HTR-8/SVneo (cell line): ENCODE measurements at regions not wholly inside any gene's neighbourhood (a gene's known extent, or its start where the extent isn't known, plus 50 kb on each side); places are given as distances from the start of the nearest gene placed in this dataset.
"Not testable (repeated sequence)": the region's sequence is repeated elsewhere in the genome, so short reads cannot be mapped to it uniquely, and the experiment has no call there.

Experiments used
- DNase-seq: peaks from one replicate; pipeline ENCODE4 v3.0.0; 2011; ENCODE audit warnings: low spot score, mixed read lengths; ENCODE audit not compliant: insufficient read length
- FAIRE-seq: peaks from 2 replicates; lab custom pipeline; 2011; peaks lifted over from hg19 to GRCh38; lab: Jason Lieb, UNC

DNA sequence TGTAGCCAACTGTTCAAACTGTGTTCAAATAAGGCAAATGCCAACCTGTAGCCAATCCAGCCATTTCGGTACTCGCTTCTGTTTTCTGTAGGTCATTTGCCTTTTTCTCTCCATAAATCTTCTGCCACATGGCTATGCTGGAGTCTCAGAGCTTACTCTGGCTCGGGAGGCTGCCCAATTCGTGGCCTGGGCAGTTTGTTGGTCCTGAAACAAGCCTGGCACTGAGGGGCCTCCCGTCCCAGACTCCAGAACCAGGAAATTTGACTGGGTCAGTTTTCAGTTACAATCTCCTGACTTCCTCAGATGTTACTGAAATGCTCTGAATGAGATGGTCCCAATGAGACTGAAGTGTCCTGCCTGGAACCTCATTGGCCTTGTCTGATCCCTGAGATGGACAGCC, 120.8 kb upstream of the NPAS2 start:
- DNase-seq (no peak), FAIRE-seq (no peak)

DNA sequence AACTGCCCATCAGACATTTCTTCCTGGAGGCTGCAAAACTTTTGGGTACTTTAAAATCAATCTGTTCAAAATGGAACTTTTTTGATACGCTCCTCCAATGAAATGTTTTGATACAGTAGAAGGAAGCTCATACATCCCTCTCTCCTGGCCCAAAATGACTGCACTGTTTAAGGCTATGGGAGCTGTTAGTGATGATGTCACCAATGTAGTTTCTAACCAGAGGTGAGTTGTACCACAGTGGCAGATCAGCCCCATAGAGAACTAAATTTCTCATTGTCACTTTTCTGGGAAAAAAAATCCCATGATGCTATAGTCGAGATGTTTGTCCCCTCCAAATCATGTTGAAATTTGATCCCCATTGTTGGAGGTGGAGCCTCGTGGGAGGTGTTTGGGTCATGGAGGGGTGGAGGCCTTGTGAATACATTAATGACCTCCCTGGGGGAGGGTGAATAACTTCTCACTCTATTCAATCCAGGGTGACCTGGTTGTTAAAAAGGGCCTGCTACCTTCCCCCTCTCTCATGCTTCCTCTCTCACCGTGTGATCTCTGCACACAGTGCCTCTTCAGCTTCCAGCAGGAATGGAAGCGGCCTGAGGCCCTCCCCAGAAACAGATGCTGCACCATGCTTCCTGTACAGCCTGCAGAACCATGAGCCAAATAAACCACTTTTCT, 117.4 kb upstream of the NPAS2 start:
- no peak for DNase-seq
- no peak for FAIRE-seq

DNA sequence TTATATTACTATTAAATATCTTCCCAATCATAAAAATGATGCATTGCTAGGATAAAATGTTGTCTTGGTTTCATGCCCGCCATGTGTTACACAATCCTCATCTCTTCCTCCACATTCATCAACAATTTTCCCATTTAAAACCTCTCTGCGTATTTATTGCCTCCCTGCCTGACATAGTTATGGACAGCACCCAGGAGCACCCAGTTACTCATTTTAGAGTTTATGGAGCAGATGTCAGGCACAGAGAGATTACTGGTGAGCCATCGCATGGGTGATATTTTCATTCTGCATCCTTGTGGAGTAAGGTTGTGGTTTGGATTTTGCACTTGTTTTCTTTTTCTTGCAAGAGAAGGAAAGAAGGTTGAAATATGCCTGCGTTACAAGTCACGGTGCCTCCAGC, 116.7 kb upstream of the NPAS2 start:
- no peak for FAIRE-seq
- no peak for DNase-seq

DNA sequence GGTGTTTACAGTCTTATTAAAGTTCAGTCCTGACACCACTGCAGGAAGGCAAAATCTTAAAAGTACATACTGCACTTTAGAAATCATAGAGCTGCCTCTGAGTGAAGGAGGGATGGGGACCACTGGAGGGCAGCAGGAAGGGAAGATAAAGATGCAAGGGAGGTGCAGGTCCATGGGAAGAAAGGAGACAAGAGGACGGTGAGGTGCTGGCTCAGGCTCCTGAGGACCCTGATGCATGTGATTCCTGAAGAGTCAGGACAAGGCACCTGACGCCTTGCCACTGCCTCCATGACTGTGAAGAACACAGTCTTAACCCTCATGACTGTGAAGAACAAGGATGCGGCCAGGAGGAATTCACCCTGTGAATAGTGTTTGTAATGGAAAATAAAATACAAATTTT, 116.2 kb upstream of the NPAS2 start:
- no peak for FAIRE-seq
- DNase-seq = no peak

DNA sequence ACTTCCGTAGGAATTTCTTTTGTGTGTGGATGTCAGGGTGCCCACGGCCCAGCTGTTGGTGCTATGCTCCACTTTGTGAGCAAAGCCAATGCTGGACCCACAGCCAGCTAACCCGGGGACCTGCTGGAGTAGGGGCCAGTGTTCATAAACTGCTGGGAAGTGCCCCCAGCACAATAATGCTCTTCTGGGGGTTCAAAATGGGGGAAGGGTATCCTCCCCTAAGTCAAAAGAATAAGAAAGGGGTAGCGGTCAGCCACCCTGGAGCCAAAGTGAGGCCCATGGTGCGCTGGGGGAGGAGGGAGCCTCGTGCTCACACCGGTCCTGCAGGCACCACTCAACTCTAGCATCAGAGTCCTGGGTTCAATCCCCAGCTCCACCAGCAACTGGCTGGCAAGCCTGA, 115.8 kb upstream of the NPAS2 start:
- FAIRE-seq (no peak), DNase-seq (no peak)

DNA sequence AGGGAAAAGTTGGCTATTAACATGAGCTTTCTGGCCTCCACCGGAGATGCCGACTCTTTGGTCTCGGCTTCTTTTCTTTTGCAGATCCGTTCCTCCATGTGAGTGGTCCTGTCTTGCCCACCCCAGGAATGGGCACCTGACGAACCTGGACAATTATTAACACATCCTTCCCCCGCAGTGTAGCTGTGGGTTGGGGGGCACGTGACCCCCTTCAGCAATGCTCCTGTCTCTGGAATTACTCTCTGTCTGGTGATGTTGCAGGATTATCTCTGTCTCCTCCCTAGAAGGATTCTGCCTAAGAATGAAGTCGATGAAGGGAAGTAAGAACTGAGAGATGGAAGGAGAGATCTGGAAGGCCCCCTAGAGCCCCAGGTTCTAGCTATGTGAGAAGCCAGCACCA, 115.2 kb upstream of the NPAS2 start:
- no peak for FAIRE-seq

DNA sequence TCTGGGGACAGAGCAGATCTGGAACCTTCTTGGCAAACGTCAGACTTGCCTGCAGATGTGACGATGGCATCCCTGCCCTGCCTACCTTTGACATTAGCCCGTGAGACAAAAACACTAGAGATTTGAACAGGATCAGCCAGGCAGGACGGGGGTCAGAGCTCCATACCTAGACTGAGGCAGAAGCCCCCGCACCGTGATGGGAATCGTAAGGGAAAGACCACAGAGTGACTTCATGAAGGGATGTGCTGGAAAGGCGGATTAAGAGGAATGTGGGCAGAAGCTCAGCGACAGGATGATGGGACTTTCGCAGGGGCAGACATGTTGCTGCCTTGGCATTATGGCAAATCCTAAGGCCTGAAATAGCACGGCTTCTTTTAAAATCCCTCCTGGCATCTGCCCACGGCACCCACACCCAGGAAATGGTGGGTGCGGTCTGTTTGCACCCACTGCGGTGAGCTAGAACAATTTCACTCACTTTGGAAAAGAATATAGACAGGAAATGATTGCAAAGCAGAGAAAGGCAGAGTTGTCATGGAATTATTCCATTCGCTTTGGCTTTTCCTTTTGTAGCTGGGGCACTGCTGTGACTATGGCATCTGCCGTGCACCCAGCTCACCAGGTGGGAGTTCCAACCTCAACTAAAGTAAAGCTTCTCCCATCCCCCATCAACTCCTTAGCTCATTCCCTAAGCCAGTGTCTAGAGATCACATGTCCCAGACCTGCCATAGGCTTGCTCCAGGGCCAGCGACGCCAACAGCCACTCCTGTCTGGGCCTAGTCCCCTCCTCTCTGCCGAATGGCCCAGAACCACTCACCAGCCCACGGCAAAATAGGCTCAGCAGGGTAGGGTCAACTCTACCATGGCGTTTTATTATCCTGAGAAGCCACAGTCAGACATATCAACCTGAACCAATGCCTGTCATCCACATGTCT, 112.7 kb upstream of the NPAS2 start:
- FAIRE-seq (no peak), DNase-seq (no peak)

More for the DNA sequence above, 115.2 kb upstream of the NPAS2 start:
- no peak for DNase-seq

DNA sequence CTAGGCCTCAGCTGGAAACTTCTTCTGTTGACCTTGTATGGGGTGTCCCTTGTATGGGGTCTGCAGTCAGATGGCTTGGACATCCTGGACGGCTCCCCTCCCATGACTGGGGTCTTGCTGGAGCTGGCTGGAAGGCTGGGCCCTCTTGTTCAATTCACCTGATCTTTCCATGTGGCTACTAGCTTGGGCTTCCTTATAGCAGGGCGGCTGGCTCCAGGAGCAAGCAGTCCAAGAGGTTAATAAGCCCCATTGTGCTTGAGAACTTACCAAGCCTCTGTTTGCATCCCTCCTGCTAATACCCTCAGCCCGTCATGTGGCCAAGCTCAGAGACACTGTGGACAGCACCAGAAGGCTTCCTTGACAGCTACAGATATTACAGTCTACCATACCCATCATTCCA, 111.6 kb upstream of the NPAS2 start:
- DNase-seq = no peak
- no peak for FAIRE-seq

DNA sequence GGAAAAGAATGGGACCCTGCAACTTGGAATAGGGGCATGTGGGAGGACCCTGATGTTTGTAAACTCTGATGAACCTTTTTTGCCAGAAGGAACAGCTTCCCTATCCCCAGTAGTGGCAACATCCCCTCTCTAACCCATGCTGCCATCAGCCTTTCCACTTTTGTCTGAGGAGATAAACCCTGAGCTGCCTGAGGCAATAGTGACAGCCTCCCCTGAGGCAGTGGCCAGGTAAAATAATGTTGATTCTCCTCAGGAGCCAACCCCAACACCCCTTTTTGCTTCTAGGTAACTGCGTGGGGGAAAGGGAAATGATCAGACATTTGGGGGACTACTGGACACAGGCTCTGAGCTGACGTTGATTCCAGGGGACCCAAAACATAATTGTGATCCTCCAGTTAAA, 106.8 kb upstream of the NPAS2 start:
- FAIRE-seq (no peak), DNase-seq (no peak)

DNA sequence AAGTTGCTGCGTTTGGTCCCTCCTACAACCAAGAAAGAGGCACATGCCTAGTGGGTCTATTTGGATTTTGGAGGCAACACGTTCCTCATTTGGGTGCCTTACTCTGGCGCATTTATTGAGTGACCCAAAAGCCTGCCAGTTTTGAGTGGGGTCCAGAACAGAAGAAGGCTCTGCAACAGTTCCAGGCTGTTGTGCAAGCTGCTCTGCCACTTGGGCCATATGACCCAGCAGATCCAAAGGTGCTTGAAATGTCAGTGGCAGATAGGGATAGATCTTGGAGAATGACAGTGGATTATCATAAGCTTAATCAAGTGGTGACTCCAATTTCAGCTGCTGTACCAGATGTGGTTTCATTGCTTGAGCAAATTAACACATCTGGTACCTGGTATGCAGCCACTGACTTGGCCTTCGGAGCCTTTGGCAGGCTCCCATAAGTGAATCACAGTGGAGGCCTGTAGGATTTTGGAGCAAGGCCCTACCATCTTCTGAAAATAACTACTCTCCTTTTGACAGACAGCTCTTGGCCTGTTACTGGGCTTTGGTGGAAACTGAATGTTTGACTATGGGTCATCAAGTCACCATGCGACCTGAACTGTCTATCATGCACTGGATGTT, 105.4 kb upstream of the NPAS2 start:
- FAIRE-seq, DNase-seq: not testable (repeated sequence)

DNA sequence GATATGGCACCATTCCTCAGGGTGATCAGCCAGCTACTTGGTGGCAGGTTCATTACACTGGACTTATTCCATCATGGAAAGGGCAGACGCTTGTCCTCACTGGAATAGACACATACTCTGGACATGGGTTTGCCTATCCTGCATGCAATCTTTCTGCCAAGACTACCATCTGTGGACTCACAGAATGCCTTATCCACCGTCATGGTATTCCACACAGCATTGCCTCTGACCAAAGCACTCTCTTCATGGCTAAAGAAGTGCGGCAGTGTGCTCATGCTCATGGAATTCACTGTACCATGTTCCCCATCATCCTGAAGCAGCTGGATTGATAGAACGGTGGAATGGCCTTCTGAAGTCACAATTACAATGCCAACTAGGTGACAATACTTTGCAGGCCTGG, 104.1 kb upstream of the NPAS2 start:
- not testable (repeated sequence) for DNase-seq, FAIRE-seq

DNA sequence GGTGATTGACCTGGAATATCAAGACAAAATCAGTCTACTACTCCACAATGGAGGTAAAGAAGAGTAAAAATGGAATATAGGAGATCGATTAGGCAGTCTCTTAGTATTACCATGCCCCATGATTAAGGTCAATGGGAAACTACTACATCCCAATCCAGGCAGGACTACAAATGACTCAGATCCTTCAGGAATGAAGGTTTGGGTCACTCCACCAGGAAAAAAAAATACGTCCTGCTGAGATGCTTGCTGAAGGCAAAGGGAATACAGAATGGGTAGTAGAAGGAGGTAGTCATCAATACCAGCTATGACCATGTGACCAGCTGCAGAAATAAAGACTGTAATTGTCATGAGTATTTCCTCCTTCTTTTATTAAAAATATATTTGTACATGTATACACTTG, 103.4 kb upstream of the NPAS2 start:
- no peak for DNase-seq
- FAIRE-seq = no peak

DNA sequence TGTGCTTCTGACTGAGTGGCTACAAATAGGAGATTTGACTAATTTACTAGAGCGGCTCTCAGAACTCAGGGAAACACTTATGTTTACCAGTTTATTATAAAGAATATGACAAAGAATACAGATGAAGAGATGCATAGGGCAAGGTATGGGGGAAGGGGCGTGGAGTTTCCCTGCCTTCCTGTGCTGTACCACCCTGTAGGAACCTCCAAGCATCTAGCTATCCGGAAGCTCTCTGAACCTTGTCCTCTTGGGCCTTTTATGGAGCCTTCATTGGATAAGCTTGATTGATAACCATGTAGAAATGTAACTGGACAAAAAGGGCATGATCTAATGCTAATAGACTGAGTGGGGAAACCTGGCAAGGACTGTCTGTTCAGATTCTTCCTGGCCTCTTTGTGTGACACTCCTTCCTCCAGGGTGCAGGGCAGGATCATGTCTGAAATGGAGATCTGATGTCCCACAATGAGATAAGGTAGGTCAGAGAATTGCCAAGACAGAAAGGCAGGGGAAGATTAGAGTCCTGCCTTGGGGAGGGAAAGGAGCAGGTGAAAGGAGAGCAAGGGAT, 101.8 kb upstream of the NPAS2 start:
- DNase-seq (no peak), FAIRE-seq (no peak)

DNA sequence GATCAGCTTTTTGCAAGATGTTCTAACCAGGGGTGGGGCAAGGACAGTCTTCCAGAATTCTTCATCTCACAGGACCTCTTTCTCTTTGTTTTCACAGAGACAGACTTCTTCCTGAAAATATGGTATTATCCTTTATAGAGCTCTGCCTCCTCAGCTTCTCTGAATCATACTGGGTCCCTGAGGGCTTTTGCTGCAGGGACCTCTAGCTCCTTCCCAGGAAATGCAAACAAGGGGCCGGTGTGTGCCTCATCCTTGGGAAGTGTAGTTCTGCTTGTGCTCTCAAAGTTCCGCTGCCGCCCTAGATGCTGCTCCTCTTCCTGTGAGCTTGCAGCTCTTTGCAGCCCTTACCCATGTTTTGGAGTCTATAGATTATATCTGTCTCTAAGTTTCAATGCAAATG, 99.5 kb upstream of the NPAS2 start:
- FAIRE-seq (no peak), DNase-seq (no peak)

DNA sequence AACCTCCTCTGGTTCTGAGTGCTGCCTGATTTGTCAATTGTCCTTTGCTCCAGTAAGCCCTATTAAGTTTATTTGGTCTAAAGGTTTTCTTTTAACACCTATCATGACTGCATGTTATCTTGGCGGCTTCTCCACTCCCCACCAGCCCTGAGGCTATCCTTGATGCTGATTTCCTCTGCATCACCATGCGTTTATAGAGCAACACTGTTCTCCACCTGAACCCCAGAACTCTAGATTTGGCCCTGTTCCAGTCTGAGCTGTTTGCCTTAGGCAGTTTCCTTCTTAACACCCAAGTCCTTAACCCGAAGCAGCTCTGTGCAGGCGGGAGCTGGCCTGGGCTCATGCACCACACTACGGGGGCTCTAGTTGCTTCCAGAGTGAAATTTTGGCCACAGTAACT, 98.2 kb upstream of the NPAS2 start:
- FAIRE-seq = no peak

DNA sequence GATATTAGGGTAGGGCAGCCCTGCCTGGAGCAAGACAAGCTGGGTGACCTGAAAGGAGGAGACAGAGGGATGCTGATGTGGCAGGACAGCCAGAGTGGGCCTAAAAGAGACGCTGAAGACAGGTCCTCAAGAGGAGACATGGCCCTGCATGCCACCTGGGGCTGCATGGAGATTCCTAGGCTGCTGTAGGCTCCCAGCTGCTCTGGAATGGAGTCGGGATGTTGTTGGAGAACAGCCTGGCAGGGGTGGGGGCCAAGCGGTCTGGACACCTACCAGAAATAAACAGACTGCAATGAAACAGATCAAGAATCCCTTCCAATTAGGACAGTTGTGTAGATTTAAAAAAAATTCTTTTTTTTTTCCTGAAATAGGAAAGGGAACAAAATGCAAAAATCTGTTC, 97.8 kb upstream of the NPAS2 start:
- DNase-seq (no peak), FAIRE-seq (no peak)

More for the DNA sequence above, 98.2 kb upstream of the NPAS2 start:
- DNase-seq = no peak

DNA sequence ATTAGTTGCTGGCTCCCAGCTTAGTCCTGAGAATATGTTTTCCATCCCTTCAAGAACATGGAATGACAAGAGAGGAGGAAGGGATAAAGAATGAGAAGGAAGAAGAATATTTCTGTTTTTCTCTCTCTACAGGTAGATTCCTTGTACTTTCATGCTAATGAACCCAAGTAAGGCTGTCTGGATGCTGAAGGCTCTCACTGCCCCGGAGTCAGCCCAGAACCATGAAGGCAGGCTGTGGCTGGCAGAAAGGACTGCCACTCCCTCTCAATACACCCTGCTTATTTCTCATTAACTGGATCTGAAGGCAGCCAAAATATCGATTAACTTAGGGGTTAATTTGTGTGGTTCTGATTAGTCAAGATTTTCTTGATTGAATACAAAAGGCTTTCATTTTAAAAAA, 93.1 kb upstream of the NPAS2 start:
- FAIRE-seq (no peak), DNase-seq (no peak)

DNA sequence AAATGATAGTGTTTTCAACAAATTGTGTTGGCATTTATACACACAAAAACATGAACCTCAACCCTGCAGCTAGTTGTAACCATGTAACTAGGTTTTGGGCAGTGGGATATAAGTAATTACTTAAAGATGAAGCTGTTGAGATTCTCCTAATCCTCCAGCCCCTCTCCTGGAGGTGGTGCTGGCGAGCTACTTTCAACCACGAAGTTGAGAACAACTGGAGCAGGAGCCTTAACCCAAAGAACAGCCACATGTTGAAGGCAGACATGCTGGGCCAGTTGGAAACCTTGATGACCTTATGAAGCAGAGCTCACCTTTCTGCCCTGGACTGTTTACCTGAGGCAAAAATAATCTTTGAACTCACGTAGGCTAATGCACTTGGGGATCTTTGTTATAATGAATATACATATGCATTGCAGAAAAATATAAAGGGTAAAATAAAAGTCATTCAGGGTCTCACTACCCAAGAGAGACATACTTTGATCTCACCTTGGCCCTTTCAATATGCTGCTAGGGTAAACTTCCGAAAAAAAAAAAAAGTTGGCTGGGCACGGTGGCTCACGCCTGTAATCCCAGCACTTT, 89.6 kb upstream of the NPAS2 start:
- DNase-seq = peak; percentile 53
- peak; percentile 38 for FAIRE-seq

DNA sequence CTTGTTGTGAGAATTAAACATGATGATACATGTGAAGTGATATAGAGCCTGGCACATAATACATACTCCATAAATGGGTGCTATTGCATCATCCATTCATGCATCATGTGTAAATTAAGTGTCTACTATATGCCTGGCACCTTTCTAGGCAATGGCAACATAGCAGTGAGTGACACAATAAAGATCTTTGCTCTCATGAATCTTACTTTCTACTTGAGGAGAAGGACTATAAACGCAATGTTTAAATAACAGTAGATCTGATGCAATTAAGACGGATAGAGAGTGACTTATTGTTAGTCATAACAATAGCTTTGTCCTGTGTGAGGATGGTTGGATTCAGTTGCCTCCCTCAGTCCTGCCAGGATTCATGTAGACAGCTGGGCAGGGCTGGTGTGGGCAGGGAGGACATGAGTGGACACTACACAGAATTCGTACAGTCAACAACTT, 88.4 kb upstream of the NPAS2 start:
- FAIRE-seq = no peak
- no peak for DNase-seq

DNA sequence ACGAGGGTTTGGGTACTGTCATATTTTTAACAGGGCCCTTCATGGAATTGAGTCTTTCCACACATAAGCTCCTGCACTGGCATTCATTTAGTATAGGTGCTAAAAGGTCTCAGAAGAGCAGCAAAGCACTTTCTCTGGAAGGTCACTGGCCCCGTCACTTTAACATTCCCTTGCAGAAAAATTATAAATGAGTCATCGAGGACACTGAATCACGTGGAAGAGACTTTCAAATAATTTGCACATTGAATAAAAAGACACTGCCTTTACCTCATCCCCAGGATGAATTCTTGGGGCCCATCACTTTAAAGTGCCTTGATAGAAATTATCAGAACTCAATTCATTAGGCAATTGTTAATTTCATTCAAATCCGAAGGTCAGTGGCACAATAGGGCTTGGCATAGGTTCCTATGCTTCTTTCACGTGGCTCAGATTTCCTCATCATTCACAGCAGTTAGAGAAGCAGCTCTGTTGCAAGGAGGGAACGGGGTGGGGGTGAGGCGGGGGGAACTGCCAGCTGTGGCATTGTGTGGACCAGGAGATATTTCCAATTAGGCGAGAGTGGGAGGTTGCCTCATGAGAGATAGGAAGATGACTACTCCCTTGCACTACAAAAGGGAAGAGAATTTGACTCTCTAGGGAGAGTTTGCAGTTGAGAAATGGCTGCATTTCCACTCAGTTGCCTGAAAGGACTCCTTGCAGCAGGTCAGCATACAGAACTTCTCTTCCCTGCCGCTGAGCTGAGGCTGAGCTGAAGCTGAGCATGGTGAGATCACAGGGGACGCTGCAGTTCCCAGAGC, 86.3 kb upstream of the NPAS2 start:
- DNase-seq = peak; percentile 29
- FAIRE-seq = peak; percentile 78
